ENCODE measurements at regions not wholly inside any gene's neighbourhood (a gene's known extent, or its start where the extent isn't known, plus 50 kb on each side); places are given as distances from the start of the nearest gene placed in this dataset.

GRCh38 chr12:38153737-38154061 lies 162.9 kb upstream of the ALG10B start:
- TF ChIP-seq CTCF (conservative IDR thresholded peaks at IDR 0.05; ENCODE audit: low read depth, low read length) (no peak), EZH2 (IDR thresholded peaks at IDR 0.05; ENCODE audit: borderline replicate concordance, low read depth, low read length, poor library complexity, severe bottlenecking) (no peak)

All from A673 (cell line).